Erythroblast (primary cell): ENCODE measurements at regions not wholly inside any gene's neighbourhood (a gene's known extent, or its start where the extent isn't known, plus 50 kb on each side); places are given as distances from the start of the nearest gene placed in this dataset.

ENCODE experiments used
- GATA1 ChIP-seq: IDR thresholded peaks from 2 replicates; pipeline ENCODE4 v1.6.1; 2011; ENCODE audit warnings: low read depth, mild to moderate bottlenecking, control low read depth, low read length, moderate library complexity
- POLR2A ChIP-seq: IDR thresholded peaks from 2 replicates; pipeline ENCODE4 v1.6.1; 2011; ENCODE audit warnings: mild to moderate bottlenecking, low read length

DNA sequence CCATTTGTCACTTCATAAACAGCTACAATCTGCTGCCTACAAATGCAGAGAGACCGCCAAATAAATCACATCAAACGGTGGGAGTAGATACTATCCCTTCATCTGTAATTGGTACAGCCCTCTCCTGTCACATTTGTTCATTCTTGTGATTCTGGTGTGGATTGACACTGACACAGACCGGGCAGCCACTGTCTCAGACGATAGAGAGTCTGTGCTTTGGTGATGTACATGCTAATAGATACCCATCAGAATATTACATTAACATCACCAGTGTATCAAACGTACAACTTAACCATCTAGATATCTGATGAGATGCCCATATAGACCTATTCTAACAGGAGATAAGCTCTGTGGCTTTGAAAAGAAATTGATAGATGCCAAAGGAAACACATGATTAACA is 419.7 kb upstream of the ZEB2 start:
- TF ChIP-seq POLR2A (no peak), GATA1 (no peak)
